ENCODE measurements at regions not wholly inside any gene's neighbourhood (a gene's known extent, or its start where the extent isn't known, plus 50 kb on each side); places are given as distances from the start of the nearest gene placed in this dataset.

DNA sequence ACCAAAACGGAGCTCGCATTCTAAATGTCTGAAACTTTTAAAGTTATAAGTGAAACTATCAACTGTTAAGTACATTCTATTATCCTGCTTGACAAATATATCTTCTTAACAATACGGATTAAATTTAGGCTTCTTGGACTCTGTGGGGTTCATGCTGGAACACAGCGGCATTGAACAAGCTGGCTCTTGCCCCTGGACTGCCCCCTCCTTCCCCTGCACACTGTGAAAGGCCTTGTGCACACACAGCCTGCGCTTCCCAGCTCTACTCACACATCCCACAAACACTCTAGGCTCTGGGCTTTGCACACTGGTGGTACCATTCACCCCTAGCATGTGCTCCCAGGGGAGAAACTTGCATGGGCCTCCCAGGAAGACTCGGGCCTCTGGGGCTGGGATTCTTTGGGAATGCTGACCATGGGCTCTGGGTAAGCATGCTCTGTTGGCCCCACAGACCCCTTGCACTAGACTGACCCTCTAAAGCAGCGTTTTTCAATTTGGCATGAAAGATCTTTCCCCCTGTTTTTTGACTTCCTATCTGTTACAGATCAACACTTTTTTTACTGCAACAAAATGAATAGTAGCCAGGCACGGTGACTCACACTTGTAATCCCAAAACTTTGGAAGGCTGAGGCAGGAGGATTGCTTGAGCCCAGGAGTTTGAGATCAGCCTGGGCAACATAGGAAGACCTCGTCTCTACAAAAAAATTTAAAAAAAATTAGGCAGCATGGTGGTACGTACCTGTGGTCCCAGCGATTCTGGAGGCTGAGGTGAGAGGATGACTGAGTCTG, 96.2 kb upstream of the CPM start:
- Histone ChIP-seq H3K27ac (no peak overlapping the region), H3K4me1 (peaks cover 0 to 1% (median 0%) of the 10 kb centered on the region in 4 donors), H3K36me3 (no peaks in the 10 kb centered on the region), H3K27me3 (no peaks in the 10 kb centered on the region), H3K9me3 (no peaks in the 10 kb centered on the region), H3K4me3 (no peak overlapping the region)
- TF ChIP-seq POLR2A (IDR thresholded peaks at IDR 0.05): no peak
- TF ChIP-seq, protein P1, sequence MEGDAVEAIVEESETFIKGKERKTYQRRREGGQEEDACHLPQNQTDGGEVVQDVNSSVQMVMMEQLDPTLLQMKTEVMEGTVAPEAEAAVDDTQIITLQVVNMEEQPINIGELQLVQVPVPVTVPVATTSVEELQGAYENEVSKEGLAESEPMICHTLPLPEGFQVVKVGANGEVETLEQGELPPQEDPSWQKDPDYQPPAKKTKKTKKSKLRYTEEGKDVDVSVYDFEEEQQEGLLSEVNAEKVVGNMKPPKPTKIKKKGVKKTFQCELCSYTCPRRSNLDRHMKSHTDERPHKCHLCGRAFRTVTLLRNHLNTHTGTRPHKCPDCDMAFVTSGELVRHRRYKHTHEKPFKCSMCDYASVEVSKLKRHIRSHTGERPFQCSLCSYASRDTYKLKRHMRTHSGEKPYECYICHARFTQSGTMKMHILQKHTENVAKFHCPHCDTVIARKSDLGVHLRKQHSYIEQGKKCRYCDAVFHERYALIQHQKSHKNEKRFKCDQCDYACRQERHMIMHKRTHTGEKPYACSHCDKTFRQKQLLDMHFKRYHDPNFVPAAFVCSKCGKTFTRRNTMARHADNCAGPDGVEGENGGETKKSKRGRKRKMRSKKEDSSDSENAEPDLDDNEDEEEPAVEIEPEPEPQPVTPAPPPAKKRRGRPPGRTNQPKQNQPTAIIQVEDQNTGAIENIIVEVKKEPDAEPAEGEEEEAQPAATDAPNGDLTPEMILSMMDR (IDR thresholded peaks at IDR 0.05): no peak
- DNase-seq: no peak

DNA sequence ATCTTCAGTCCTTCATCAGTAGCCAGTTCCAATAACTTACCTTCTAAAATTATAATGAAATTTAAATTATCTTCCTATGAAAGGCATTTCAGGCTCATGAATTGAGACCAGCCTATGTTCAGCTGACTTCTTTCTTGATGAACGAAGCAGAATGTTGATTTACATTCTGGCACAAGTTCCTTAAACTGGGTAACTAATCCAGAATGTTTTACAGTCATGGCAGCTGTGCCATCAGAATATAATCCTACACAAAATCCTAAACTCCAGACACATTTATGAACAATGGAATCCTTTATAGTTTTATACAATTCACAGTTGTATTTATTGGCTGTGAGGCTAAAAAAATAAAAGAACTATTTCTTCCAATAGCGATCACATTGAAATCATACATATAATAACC, 97.3 kb upstream of the CPM start:
- Histone ChIP-seq H3K27ac (no peak overlapping the region), H3K4me1 (no peaks in the 10 kb centered on the region), H3K9me3 (no peaks in the 10 kb centered on the region), H3K4me3 (no peak overlapping the region), H3K36me3 (no peaks in the 10 kb centered on the region), H3K27me3 (no peaks in the 10 kb centered on the region)
- TF ChIP-seq POLR2A (IDR thresholded peaks at IDR 0.05): no peak
- TF ChIP-seq, protein P1 (IDR thresholded peaks at IDR 0.05): no peak
- no peak for DNase-seq

DNA sequence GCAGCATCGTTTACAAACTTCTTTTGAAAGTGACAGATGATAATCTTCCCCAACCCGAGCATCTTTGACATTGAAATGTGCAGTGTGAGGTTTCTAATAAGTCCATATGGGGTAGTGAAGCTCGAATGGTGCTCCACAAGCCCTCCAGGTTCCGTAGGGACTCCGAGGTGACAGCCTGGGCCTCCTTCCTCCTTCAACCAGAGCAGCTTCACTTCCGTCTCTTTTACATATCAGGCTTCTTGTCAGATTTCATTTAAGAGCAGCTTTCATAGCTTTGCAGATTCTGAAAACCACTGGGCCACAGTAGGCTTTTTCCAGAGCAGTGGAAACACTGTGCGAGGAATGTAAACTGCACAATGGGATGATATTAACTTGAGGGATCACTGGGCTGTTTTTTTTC, 103.6 kb upstream of the CPM start:
- H3K27ac ChIP-seq: no peak overlapping the region

DNA sequence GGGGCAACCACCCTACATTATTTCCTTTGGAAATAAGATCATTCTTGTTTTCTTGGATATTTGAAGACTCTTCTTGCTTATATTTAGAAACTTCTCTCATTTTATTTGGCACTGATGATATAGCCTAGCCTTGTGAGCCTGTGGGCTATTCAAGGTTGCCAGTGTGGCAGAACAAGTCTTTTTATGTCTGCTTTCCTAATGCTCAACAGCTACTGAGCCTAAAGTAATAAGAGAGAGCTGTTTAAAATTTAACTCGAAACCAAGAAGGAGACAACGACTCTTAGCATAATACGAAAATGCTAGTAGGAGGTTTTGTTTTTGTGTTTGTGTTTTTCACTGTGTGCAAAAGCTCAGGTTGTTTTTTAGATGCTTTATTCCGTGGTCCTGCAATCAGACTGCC, 104.0 kb upstream of the CPM start:
- Histone ChIP-seq H3K4me3 (no peak overlapping the region), H3K27ac (no peak overlapping the region), H3K9me3 (no peaks in the 10 kb centered on the region), H3K36me3 (no peaks in the 10 kb centered on the region), H3K27me3 (no peaks in the 10 kb centered on the region), H3K4me1 (no peaks in the 10 kb centered on the region)
- DNase-seq: no peak
- TF ChIP-seq, protein P1 (IDR thresholded peaks at IDR 0.05): no peak
- no peak for TF ChIP-seq POLR2A (IDR thresholded peaks at IDR 0.05)

More for the DNA sequence above, 103.6 kb upstream of the CPM start:
- H3K4me1 ChIP-seq: no peaks in the 10 kb centered on the region
- no peak for DNase-seq
- no peaks in the 10 kb centered on the region for H3K27me3 ChIP-seq
- TF ChIP-seq, protein P1 (IDR thresholded peaks at IDR 0.05): no peak
- no peak for TF ChIP-seq POLR2A (IDR thresholded peaks at IDR 0.05)
- no peaks in the 10 kb centered on the region for H3K9me3 ChIP-seq
- no peaks in the 10 kb centered on the region for H3K36me3 ChIP-seq
- no peak overlapping the region for H3K4me3 ChIP-seq

- Histone ChIP-seq H3K4me1 (no peaks in the 10 kb centered on the region), H3K9me3 (no peaks in the 10 kb centered on the region), H3K36me3 (no peaks in the 10 kb centered on the region), H3K4me3 (no peak overlapping the region), H3K27me3 (no peaks in the 10 kb centered on the region), H3K27ac (no peak overlapping the region)
- DNase-seq: no peak
- TF ChIP-seq POLR2A (IDR thresholded peaks at IDR 0.05): no peak
- TF ChIP-seq, protein P1 (IDR thresholded peaks at IDR 0.05): no peak
These were observed 106.9 kb upstream of the CPM start for GRCh38 chr12:69039911-69040310.

All from Peyer's patch (tissue), 4 donors.